ENCODE measurements at regions not wholly inside any gene's neighbourhood (a gene's known extent, or its start where the extent isn't known, plus 50 kb on each side); places are given as distances from the start of the nearest gene placed in this dataset.

DNA sequence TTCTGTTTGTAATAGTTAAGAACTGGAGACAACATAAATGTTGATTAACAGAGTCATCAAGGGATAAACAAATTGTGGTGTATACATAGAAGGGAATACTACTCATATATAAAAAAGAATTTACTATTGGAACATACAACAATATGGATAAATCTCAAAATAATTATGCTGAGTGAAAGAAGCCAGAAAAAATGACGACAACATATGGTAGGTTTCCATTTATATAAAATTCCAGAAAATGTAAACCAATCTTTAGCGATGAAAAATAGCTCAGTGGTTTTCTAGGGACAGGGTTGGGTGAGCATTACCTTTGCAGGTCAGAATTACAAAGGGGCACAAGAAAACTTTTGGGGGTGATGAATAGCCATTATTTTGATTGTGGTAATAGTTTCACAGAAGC lies 431.6 kb downstream of the PTPRU start:
- TF ChIP-seq, protein P1, sequence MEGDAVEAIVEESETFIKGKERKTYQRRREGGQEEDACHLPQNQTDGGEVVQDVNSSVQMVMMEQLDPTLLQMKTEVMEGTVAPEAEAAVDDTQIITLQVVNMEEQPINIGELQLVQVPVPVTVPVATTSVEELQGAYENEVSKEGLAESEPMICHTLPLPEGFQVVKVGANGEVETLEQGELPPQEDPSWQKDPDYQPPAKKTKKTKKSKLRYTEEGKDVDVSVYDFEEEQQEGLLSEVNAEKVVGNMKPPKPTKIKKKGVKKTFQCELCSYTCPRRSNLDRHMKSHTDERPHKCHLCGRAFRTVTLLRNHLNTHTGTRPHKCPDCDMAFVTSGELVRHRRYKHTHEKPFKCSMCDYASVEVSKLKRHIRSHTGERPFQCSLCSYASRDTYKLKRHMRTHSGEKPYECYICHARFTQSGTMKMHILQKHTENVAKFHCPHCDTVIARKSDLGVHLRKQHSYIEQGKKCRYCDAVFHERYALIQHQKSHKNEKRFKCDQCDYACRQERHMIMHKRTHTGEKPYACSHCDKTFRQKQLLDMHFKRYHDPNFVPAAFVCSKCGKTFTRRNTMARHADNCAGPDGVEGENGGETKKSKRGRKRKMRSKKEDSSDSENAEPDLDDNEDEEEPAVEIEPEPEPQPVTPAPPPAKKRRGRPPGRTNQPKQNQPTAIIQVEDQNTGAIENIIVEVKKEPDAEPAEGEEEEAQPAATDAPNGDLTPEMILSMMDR (IDR thresholded peaks at IDR 0.05; ENCODE audit: low read depth, low read length, poor library complexity, severe bottlenecking), result no peak
- no peak for TF ChIP-seq EZH2phosphoT487 (IDR thresholded peaks at IDR 0.05; ENCODE audit: borderline replicate concordance, low read length)
